ENCODE measurements at regions not wholly inside any gene's neighbourhood (a gene's known extent, or its start where the extent isn't known, plus 50 kb on each side); places are given as distances from the start of the nearest gene placed in this dataset.

DNA sequence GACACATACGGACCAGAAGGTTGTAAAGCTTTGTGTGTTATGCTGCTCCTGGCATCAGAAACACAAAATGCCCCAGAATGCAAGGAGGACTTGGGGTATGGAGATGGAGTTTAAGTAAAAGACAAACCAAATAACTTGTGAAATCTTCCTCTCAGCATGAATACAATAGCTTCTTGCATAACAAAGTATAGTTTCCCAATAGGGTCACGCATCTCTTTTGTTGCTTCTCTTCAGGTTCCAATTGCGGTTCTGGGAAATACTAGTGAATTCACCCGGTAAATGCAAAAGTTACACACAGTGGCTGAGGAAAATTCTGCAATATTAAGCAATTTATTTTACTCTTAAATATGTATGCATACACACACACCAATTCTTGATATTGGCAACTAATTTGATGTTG, 339.2 kb upstream of the EPHA4 start:
- WGBS (ENCODE audit: low lambda C conversion rate), result 2% methylated on average over 4 of the region's 4 CpGs
- DNase-seq (ENCODE audit: low spot score) (no peak), FAIRE-seq (no peak), ATAC-seq (no peak)
- Histone ChIP-seq H3K9ac (ENCODE audit: insufficient read depth, low read depth, low read length) (no peak overlapping the region), H3K9me3 (ENCODE audit: low read length) (no peaks in the 10 kb centered on the region), H3K27ac (ENCODE audit: extremely low read length, insufficient read depth, low read length) (no peak overlapping the region), H3K36me3 (replicated peaks in 1 of 2; ENCODE audit: control insufficient read depth in 1 of 2, insufficient read depth in 2 of 2, low read length in 2 of 2) (no peaks in the 10 kb centered on the region), H2AFZ (ENCODE audit: low read length) (no peak overlapping the region), H3K27me3 (ENCODE audit: control insufficient read depth in 1 of 2, insufficient read depth in 2 of 2, low read length in 2 of 2) (no peaks in the 10 kb centered on the region), H3K4me3 (replicated peaks in 1 of 3; ENCODE audit: insufficient read depth in 1 of 3, low read depth in 2 of 3, low read length in 3 of 3) (no peak overlapping the region), H4K20me1 (ENCODE audit: insufficient read depth, low read length) (no peaks in the 10 kb centered on the region), H3K4me1 (ENCODE audit: insufficient read depth, low read length) (no peaks in the 10 kb centered on the region), H3K79me2 (ENCODE audit: insufficient read depth, low read length) (no peaks in the 10 kb centered on the region), H3K4me2 (ENCODE audit: low read depth, low read length) (no peak overlapping the region)
- TF ChIP-seq, protein P1, sequence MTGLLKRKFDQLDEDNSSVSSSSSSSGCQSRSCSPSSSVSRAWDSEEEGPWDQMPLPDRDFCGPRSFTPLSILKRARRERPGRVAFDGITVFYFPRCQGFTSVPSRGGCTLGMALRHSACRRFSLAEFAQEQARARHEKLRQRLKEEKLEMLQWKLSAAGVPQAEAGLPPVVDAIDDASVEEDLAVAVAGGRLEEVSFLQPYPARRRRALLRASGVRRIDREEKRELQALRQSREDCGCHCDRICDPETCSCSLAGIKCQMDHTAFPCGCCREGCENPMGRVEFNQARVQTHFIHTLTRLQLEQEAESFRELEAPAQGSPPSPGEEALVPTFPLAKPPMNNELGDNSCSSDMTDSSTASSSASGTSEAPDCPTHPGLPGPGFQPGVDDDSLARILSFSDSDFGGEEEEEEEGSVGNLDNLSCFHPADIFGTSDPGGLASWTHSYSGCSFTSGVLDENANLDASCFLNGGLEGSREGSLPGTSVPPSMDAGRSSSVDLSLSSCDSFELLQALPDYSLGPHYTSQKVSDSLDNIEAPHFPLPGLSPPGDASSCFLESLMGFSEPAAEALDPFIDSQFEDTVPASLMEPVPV (CRISPR knock-in tag; IDR thresholded peaks at IDR 0.05), result no peak
- intact Hi-C loops (cut with micrococcal nuclease; ENCODE audit: unreplicated experiment) (no loop called here), in situ Hi-C loops (cut with HindIII; ENCODE audit: extremely low pct_ligation_motif_present, low pct_unique_long_range_greater_than_20kb) (no loop called here)
- no TSS peak for BruUV-seq (replicated peaks)
- ChIA-PET CTCF (ENCODE audit: low intra/inter-chr PET ratio, low total read pairs) (no interaction called here), POLR2A (no interaction called here)

DNA sequence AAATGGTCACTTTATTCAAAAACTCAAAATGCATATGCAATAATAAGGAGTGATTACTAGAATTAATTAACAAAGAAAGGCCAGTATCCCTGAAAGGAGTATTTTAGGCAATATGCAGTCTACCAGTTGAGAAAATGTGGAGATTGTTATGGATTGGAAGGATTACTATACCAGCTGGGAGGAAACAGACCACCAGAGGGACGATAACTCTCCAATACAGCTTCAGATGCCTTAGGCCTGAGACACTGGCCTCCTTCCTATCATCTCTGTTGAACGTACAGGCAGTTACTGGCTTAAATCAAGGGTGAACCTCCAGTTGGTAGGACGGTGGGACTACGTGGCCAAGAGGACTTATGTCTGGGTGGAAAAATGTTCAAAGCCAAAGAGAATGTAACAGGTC, 336.4 kb upstream of the EPHA4 start:
- FAIRE-seq (no peak), DNase-seq (ENCODE audit: low spot score) (no peak), ATAC-seq (no peak)
- Histone ChIP-seq H3K9ac (ENCODE audit: insufficient read depth, low read depth, low read length) (no peak overlapping the region), H3K4me3 (replicated peaks in 1 of 3; ENCODE audit: insufficient read depth in 1 of 3, low read depth in 2 of 3, low read length in 3 of 3) (no peak overlapping the region), H3K9me3 (ENCODE audit: low read length) (no peaks in the 10 kb centered on the region), H3K27ac (ENCODE audit: extremely low read length, insufficient read depth, low read length) (no peak overlapping the region), H2AFZ (ENCODE audit: low read length) (no peak overlapping the region), H3K79me2 (ENCODE audit: insufficient read depth, low read length) (no peaks in the 10 kb centered on the region), H3K27me3 (ENCODE audit: control insufficient read depth in 1 of 2, insufficient read depth in 2 of 2, low read length in 2 of 2) (no peaks in the 10 kb centered on the region), H3K4me1 (ENCODE audit: insufficient read depth, low read length) (no peaks in the 10 kb centered on the region), H3K36me3 (replicated peaks in 1 of 2; ENCODE audit: control insufficient read depth in 1 of 2, insufficient read depth in 2 of 2, low read length in 2 of 2) (no peaks in the 10 kb centered on the region), H4K20me1 (ENCODE audit: insufficient read depth, low read length) (no peaks in the 10 kb centered on the region), H3K4me2 (ENCODE audit: low read depth, low read length) (no peak overlapping the region)
- BruUV-seq (replicated peaks), result no TSS peak
- in situ Hi-C loops (cut with HindIII; ENCODE audit: extremely low pct_ligation_motif_present, low pct_unique_long_range_greater_than_20kb), result no loop called here
- ChIA-PET CTCF (ENCODE audit: low intra/inter-chr PET ratio, low total read pairs) (no interaction called here), POLR2A (no interaction called here)
- TF ChIP-seq ZFP41 (CRISPR knock-in tag; IDR thresholded peaks at IDR 0.05; ENCODE audit: borderline replicate concordance) (no peak), SPEN (CRISPR knock-in tag; IDR thresholded peaks at IDR 0.05; ENCODE audit: low read depth) (no peak), NFIB (CRISPR knock-in tag; IDR thresholded peaks at IDR 0.05; ENCODE audit: borderline replicate concordance) (no peak)
- TF ChIP-seq, protein P2, sequence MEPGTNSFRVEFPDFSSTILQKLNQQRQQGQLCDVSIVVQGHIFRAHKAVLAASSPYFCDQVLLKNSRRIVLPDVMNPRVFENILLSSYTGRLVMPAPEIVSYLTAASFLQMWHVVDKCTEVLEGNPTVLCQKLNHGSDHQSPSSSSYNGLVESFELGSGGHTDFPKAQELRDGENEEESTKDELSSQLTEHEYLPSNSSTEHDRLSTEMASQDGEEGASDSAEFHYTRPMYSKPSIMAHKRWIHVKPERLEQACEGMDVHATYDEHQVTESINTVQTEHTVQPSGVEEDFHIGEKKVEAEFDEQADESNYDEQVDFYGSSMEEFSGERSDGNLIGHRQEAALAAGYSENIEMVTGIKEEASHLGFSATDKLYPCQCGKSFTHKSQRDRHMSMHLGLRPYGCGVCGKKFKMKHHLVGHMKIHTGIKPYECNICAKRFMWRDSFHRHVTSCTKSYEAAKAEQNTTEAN (CRISPR knock-in tag; conservative IDR thresholded peaks at IDR 0.05), result no peak
- TF ChIP-seq, protein P3, sequence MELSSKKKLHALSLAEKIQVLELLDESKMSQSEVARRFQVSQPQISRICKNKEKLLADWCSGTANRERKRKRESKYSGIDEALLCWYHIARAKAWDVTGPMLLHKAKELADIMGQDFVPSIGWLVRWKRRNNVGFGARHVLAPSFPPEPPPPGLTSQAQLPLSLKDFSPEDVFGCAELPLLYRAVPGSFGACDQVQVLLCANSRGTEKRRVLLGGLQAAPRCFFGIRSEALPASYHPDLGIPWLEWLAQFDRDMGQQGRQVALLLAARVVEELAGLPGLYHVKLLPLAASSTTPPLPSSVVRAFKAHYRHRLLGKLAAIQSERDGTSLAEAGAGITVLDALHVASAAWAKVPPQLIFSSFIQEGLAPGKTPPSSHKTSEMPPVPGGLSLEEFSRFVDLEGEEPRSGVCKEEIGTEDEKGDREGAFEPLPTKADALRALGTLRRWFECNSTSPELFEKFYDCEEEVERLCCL (CRISPR knock-in tag; IDR thresholded peaks at IDR 0.05; ENCODE audit: borderline replicate concordance), result no peak
- WGBS (ENCODE audit: low lambda C conversion rate), result 23% methylated on average over 4 of the region's 4 CpGs
- intact Hi-C loops (cut with micrococcal nuclease; ENCODE audit: unreplicated experiment), result no loop called here

Measured in HepG2 (cell line).